Glutamatergic neuron (in vitro differentiated cells): ENCODE measurements at regions not wholly inside any gene's neighbourhood (a gene's known extent, or its start where the extent isn't known, plus 50 kb on each side); places are given as distances from the start of the nearest gene placed in this dataset.

Experiments used
- DNase-seq: peaks from one replicate; pipeline ENCODE4 v3.0.0; 2022
- H3K27ac Mint-ChIP-seq: one replicate; pipeline ENCODE4 v1.8.0; 2020; ENCODE audit warnings: mild to moderate bottlenecking, mixed read lengths, inconsistent platforms; ENCODE audit not compliant: unreplicated experiment
- H3K27me3 Mint-ChIP-seq: one replicate; pipeline ENCODE4 v1.8.0; 2020; ENCODE audit warnings: mild to moderate bottlenecking, moderate library complexity, mixed read lengths, inconsistent platforms; ENCODE audit not compliant: unreplicated experiment
- H3K36me3 Mint-ChIP-seq: one replicate; pipeline ENCODE4 v1.8.0; 2020; ENCODE audit warnings: mild to moderate bottlenecking, mixed read lengths, inconsistent platforms; ENCODE audit not compliant: unreplicated experiment
- H3K4me1 Mint-ChIP-seq: one replicate; pipeline ENCODE4 v1.8.0; 2020; ENCODE audit warnings: mild to moderate bottlenecking, low read depth, mixed read lengths, inconsistent platforms; ENCODE audit not compliant: unreplicated experiment
- H3K4me3 Mint-ChIP-seq: one replicate; pipeline ENCODE4 v1.8.0; 2020; ENCODE audit warnings: mild to moderate bottlenecking, mixed read lengths, inconsistent platforms; ENCODE audit not compliant: unreplicated experiment
- H3K9me3 Mint-ChIP-seq: one replicate; pipeline ENCODE4 v1.8.0; 2020; ENCODE audit warnings: mild to moderate bottlenecking, moderate library complexity, mixed read lengths, inconsistent platforms; ENCODE audit not compliant: unreplicated experiment
- CTCF ChIP-seq: fragments of 200-600 bp; sonication (generic); IDR thresholded peaks from one replicate; pipeline ENCODE4 v1.5.0; 2021; ENCODE audit not compliant: partially characterized antibody, unreplicated experiment

GRCh38 chr3:160157321-160157720 lies 67.9 kb upstream of the C3orf80 start:
- DNase-seq, result no peak
- Mint-ChIP-seq H3K27me3 (peaks cover 2% of the 10 kb centered on the region), H3K4me3 (no peak overlapping the region), H3K27ac (no peak overlapping the region), H3K36me3 (no peaks in the 10 kb centered on the region), H3K9me3 (peaks cover 1% of the 10 kb centered on the region), H3K4me1 (peaks cover 17% of the 10 kb centered on the region)
- TF ChIP-seq CTCF, result no peak

DNA sequence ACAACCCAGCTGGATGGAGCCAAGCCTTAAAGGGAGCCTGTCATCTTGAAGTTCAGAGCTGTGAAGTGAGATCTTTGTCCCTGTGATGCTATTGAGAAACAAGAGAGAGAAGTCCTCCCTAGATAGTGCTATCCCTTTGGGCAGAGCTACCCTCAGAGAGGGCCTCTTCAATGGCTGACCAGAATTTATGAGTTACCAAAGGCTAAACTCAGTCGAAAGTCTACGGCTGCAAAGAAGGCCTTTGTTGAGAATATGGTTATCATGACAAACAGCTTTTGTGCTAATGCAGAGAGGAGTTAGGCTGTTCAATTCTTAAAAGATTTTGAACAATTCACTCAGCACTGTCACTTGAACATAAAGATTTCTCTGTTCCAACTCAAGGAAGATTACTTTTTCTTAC lies 65.9 kb upstream of the C3orf80 start:
- no peak overlapping the region for H3K27ac Mint-ChIP-seq
- H3K36me3 Mint-ChIP-seq, result no peaks in the 10 kb centered on the region
- H3K9me3 Mint-ChIP-seq, result no peaks in the 10 kb centered on the region
- H3K4me1 Mint-ChIP-seq, result peaks cover 26% of the 10 kb centered on the region
- no peak overlapping the region for H3K4me3 Mint-ChIP-seq
- no peak for TF ChIP-seq CTCF
- no peak for DNase-seq
- H3K27me3 Mint-ChIP-seq, result no peaks in the 10 kb centered on the region

- Mint-ChIP-seq H3K27ac (no peak overlapping the region), H3K4me1 (peaks cover 26% of the 10 kb centered on the region), H3K27me3 (no peaks in the 10 kb centered on the region), H3K9me3 (no peaks in the 10 kb centered on the region), H3K4me3 (no peak overlapping the region), H3K36me3 (no peaks in the 10 kb centered on the region)
- no peak for DNase-seq
- TF ChIP-seq CTCF, result no peak
Observed at GRCh38 chr3:160159806-160160205, 65.4 kb upstream of the C3orf80 start.

DNA sequence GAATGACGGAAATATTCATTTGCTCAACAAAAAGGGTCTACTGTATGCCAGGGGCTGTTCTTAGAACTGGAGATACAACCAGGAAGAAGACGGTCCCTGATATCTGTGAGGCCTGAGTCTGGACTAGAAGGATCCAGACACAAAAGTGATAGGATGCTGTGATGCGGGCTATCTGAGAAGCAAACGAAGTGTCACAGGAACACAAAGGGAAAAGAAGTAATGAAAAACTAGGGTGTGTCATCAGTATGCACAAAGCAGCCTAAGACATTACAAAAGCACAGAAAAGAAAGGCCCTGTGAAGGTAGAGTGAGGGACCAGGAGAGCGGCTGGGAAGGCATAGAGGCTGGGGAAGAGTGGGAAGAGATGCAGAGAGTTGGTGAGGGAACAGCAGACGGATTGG lies 63.3 kb upstream of the C3orf80 start:
- peak overlapping the region; percentile 62 for H3K4me3 Mint-ChIP-seq
- peak overlapping the region; percentile 90 for H3K27ac Mint-ChIP-seq
- peaks cover 7% of the 10 kb centered on the region for H3K36me3 Mint-ChIP-seq
- peaks cover 26% of the 10 kb centered on the region for H3K4me1 Mint-ChIP-seq
- H3K9me3 Mint-ChIP-seq, result no peaks in the 10 kb centered on the region
- H3K27me3 Mint-ChIP-seq, result no peaks in the 10 kb centered on the region
- TF ChIP-seq CTCF, result no peak
- DNase-seq, result no peak

- peak; percentile 68 for DNase-seq
- Mint-ChIP-seq H3K9me3 (no peaks in the 10 kb centered on the region), H3K36me3 (peaks cover 7% of the 10 kb centered on the region), H3K27me3 (no peaks in the 10 kb centered on the region), H3K27ac (peak overlapping the region; percentile 90), H3K4me1 (peaks cover 26% of the 10 kb centered on the region), H3K4me3 (peak overlapping the region; percentile 62)
- no peak for TF ChIP-seq CTCF
Observed at GRCh38 chr3:160162440-160162839, 62.8 kb upstream of the C3orf80 start.
